ENCODE measurements at regions not wholly inside any gene's neighbourhood (a gene's known extent, or its start where the extent isn't known, plus 50 kb on each side); places are given as distances from the start of the nearest gene placed in this dataset.
"Not testable (repeated sequence)": the region's sequence is repeated elsewhere in the genome, so short reads cannot be mapped to it uniquely, and the experiment has no call there.

GRCh38 chr5:125897089-125897488 lies 526.1 kb upstream of the GRAMD2B start:
- DNase-seq (ENCODE audit: extremely low read depth, low read depth), result no peak
- TF ChIP-seq, protein P1, sequence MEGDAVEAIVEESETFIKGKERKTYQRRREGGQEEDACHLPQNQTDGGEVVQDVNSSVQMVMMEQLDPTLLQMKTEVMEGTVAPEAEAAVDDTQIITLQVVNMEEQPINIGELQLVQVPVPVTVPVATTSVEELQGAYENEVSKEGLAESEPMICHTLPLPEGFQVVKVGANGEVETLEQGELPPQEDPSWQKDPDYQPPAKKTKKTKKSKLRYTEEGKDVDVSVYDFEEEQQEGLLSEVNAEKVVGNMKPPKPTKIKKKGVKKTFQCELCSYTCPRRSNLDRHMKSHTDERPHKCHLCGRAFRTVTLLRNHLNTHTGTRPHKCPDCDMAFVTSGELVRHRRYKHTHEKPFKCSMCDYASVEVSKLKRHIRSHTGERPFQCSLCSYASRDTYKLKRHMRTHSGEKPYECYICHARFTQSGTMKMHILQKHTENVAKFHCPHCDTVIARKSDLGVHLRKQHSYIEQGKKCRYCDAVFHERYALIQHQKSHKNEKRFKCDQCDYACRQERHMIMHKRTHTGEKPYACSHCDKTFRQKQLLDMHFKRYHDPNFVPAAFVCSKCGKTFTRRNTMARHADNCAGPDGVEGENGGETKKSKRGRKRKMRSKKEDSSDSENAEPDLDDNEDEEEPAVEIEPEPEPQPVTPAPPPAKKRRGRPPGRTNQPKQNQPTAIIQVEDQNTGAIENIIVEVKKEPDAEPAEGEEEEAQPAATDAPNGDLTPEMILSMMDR (IDR thresholded peaks at IDR 0.05; ENCODE audit: low read depth, low read length), result no peak

DNA sequence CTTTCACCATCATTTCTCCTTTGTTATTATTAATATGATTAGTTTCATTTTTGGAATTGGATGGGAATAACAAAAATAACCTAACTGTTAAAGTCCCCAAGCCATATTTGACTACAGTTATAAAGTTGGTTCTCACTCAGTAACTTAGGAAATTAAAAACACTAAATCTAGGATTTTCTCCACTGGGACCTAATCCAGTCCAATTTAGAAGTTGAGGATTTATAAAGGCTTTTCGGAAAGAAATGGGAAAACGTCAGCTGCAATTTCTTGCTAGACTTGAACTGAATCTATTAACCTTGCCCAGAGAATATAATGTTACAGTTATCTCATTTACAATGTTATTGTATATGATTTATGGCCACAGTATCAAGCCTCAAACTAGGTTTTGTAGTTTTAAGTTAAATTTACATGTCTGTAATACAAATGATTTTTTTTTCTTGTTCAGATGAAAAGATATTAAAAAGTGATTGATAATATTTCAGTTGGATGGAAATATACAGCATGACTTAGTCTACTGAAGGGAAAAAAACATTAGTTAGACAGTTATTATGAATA lies 524.3 kb upstream of the GRAMD2B start:
- no peak for DNase-seq (ENCODE audit: extremely low read depth, low read depth)
- TF ChIP-seq, protein P1 (IDR thresholded peaks at IDR 0.05; ENCODE audit: low read depth, low read length), result no peak

DNA sequence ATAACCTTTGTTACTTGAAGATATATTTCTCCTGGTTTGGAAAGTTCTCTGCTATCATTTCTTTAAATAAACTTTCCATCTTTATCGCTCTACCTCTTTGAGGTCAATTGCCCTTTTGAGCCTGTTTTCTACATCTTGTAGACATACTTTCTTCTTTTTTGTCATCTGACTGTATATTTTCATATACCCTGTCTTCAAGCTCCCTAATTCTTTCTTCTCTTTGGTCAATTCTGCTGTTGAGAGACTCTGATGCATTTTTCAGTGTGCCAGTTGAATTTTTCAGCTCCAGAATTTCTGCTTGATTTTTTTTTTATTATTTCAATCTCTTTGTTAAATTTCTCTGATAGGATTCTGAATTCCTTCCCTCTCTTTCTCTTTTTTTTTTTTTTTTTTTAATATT lies 511.2 kb upstream of the GRAMD2B start:
- DNase-seq (ENCODE audit: extremely low read depth, low read depth), result no peak
- TF ChIP-seq, protein P1 (IDR thresholded peaks at IDR 0.05; ENCODE audit: low read depth, low read length), result no peak

- no peak for DNase-seq (ENCODE audit: extremely low read depth, low read depth)
- TF ChIP-seq, protein P1 (IDR thresholded peaks at IDR 0.05; ENCODE audit: low read depth, low read length), result no peak
Measured at GRCh38 chr5:125913200-125913599, 510.0 kb upstream of the GRAMD2B start.

- TF ChIP-seq, protein P1 (IDR thresholded peaks at IDR 0.05; ENCODE audit: low read depth, low read length), result no peak
- no peak for DNase-seq (ENCODE audit: extremely low read depth, low read depth)
Measured at GRCh38 chr5:125914471-125914870, 508.7 kb upstream of the GRAMD2B start.

DNA sequence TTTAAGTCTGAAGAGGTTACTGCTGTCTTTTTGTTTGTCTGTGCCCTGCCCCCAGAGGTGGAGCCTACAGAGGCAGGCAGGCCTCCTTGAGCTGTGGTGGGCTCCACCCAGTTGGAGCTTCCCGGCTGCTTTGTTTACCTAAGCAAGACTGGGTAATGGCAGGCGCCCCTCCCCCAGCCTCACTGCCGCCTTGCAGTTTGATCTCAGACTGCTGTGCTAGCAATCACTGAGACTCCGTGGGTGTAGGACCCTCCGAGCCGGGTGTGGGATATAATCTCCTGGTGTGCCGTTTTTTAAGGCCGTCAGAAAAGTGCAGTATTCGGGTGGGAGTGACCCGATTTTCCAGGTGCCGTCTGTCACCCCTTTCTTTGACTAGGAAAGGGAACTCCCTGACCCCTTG lies 499.3 kb upstream of the GRAMD2B start:
- not testable (repeated sequence) for DNase-seq (ENCODE audit: extremely low read depth, low read depth)

GRCh38 chr5:125926172-125926571 lies 497.0 kb upstream of the GRAMD2B start:
- TF ChIP-seq, protein P1 (IDR thresholded peaks at IDR 0.05; ENCODE audit: low read depth, low read length), result no peak

DNA sequence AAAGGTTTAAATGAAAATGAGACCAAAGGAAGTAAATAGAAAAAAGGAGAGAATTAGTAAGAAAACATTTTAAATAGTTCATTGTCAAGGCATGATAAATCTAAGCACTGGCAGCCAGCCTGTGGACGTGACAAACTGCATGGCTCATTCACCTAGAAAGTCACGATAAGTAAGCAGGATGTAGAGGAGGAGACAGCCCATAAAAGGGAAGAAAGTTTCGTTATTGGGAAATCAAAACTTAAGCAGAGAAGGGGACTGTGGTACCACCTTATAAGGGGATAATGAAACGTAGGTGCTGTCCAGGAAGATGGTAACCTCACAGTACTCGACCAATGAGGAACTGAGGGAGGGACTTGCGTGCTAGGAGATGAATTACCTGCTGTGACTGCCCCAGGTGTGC lies 494.5 kb upstream of the GRAMD2B start:
- DNase-seq (ENCODE audit: extremely low read depth, low read depth), result no peak
- TF ChIP-seq, protein P1 (IDR thresholded peaks at IDR 0.05; ENCODE audit: low read depth, low read length), result no peak

More at GRCh38 chr5:125926172-125926571, 497.0 kb upstream of the GRAMD2B start:
- DNase-seq (ENCODE audit: extremely low read depth, low read depth), result no peak

Measured in AG09319 (cell line).